A549 (cell line): ENCODE measurements at regions not wholly inside any gene's neighbourhood (a gene's known extent, or its start where the extent isn't known, plus 50 kb on each side); places are given as distances from the start of the nearest gene placed in this dataset.

Experiments
- BCL3 ChIP-seq: fragments of >200 bp; sonication (Bioruptor Twin); formaldehyde crosslinking; IDR thresholded peaks from 3 replicates; pipeline ENCODE4 v1.6.1; 2016
- EP300 ChIP-seq, 2 experiments: fragments of >200 bp; sonication (Bioruptor Twin); formaldehyde crosslinking; IDR thresholded peaks; 2 replicates in 1 of 2; 3 replicates in 1 of 2; pipeline ENCODE4 v1.6.1; 2016 to 2017
- GATA3 ChIP-seq: IDR thresholded peaks from 2 replicates; pipeline ENCODE4 v1.6.1; 2012; ENCODE audit warnings: borderline replicate concordance
- HDAC2 ChIP-seq: fragments of 200-600 bp; sonication (generic); IDR thresholded peaks from 2 replicates; pipeline ENCODE4 v1.6.1; 2016
- KDM5A ChIP-seq: fragments of 200-600 bp; sonication (generic); IDR thresholded peaks from 2 replicates; pipeline ENCODE4 v1.6.1; 2016; ENCODE audit warnings: antibody characterized with exemption, mild to moderate bottlenecking
- POLR2A ChIP-seq: IDR thresholded peaks from 2 replicates; pipeline ENCODE4 v1.6.1; 2012; ENCODE audit warnings: mild to moderate bottlenecking, low read length
- RAD21 ChIP-seq, 2 experiments: fragments of >200 bp in 1 of 2; sonication (Bioruptor Twin) in 1 of 2; formaldehyde crosslinking in 1 of 2; IDR thresholded peaks in 1 of 2; conservative IDR thresholded peaks in 1 of 2; 2 replicates in 1 of 2; 3 replicates in 1 of 2; pipeline ENCODE4 v1.6.1; 2012 to 2018; ENCODE audit warnings: inconsistent platforms in 1 of 2
- RCOR1 ChIP-seq: fragments of 150-350 bp; IDR thresholded peaks from 2 replicates; pipeline ENCODE4 v1.6.1; 2014; ENCODE audit warnings: antibody characterized with exemption, low read length, low read depth
- REST ChIP-seq: fragments of 200-600 bp; sonication (generic); IDR thresholded peaks from 2 replicates; pipeline ENCODE4 v1.6.1; 2016; ENCODE audit warnings: antibody characterized with exemption, mild to moderate bottlenecking, moderate library complexity
- RFX5 ChIP-seq: fragments of 450-650 bp; IDR thresholded peaks from 2 replicates; pipeline ENCODE4 v1.7.1; 2014; ENCODE audit warnings: antibody characterized with exemption, mild to moderate bottlenecking, moderate library complexity
- TF ChIP-seq, protein P1 (sequence below): fragments of >200 bp; sonication (Bioruptor Twin); formaldehyde crosslinking; IDR thresholded peaks from 3 replicates; pipeline ENCODE4 v1.5.1; 2016
- TF ChIP-seq, protein P2 (sequence below): IDR thresholded peaks from 2 replicates; pipeline ENCODE4 v1.6.1; 2012

DNA sequence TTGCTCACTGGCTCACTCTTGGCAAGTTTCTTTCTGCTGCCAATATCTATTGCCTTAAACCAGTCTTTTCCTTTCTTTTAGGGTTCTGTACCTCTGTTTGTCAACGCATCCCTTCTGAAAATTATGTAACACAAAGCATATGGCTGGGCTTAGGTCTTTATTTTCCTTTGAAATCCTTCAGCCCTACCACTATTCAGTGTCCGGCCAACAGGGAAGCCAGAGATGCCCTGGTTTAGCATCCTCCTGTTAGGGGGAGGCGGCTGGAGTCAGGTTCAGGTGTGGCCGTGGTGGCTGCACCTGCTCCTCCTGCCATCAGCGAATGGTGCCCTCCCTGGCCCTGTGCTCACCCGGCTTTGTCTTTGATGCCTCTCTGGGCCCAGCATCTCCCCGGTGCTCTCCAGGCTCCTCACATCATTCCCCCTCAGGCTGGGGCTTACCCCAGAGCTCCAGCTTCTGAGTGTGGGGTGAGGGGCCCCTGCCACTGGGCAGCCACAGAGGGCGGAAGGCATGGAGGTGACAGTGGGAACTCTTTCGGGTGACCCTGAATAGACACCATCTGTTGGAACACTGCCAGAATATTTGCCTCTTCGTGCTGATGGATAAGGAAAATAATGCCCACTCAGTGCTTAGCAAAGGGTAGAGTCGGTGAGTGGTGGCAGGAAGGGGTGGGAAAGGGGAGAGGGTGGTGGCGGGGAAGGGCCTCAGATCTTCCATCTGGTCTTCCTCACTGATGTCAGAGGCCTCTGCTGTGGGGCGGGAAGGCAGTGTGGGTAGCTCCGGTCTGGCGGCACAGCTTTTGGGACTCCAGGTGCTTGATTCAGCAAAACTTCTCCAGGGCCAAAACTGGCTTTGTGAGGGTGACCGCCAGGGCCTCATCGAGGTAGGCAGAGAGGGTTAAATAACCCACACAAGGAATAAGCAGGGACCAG lies 97.2 kb downstream of the DACT2 start:
- no peak for TF ChIP-seq POLR2A
- TF ChIP-seq, protein P1, sequence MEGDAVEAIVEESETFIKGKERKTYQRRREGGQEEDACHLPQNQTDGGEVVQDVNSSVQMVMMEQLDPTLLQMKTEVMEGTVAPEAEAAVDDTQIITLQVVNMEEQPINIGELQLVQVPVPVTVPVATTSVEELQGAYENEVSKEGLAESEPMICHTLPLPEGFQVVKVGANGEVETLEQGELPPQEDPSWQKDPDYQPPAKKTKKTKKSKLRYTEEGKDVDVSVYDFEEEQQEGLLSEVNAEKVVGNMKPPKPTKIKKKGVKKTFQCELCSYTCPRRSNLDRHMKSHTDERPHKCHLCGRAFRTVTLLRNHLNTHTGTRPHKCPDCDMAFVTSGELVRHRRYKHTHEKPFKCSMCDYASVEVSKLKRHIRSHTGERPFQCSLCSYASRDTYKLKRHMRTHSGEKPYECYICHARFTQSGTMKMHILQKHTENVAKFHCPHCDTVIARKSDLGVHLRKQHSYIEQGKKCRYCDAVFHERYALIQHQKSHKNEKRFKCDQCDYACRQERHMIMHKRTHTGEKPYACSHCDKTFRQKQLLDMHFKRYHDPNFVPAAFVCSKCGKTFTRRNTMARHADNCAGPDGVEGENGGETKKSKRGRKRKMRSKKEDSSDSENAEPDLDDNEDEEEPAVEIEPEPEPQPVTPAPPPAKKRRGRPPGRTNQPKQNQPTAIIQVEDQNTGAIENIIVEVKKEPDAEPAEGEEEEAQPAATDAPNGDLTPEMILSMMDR: no peak
- TF ChIP-seq RFX5: no peak
- no peak for TF ChIP-seq HDAC2
- TF ChIP-seq KDM5A: no peak
- TF ChIP-seq RCOR1: no peak
- TF ChIP-seq REST: no peak
- TF ChIP-seq, protein P2, sequence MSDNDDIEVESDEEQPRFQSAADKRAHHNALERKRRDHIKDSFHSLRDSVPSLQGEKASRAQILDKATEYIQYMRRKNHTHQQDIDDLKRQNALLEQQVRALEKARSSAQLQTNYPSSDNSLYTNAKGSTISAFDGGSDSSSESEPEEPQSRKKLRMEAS: no peak
- no peak for TF ChIP-seq BCL3
- TF ChIP-seq RAD21 (conservative IDR thresholded peaks at IDR 0.05 in 1 of 2, IDR thresholded peaks at IDR 0.05 in 1 of 2): no peak
- no peak for TF ChIP-seq GATA3
- TF ChIP-seq EP300 (IDR thresholded peaks at IDR 0.05): no peak
